H9 (cell line): ENCODE measurements at regions not wholly inside any gene's neighbourhood (a gene's known extent, or its start where the extent isn't known, plus 50 kb on each side); places are given as distances from the start of the nearest gene placed in this dataset.

ENCODE experiments used
- DNase-seq: peaks from one replicate; pipeline ENCODE4 v3.0.0-alpha.2; 2017
- H2AFZ ChIP-seq: one replicate; pipeline ENCODE4 v1.6.1; 2013; ENCODE audit warnings: mild to moderate bottlenecking, low read length, control low read depth, moderate library complexity
- H2AK5ac ChIP-seq: 2 replicates; pipeline ENCODE4 v1.6.1; 2013; ENCODE audit warnings: low read length, control low read depth, mixed read lengths; ENCODE audit not compliant: insufficient read length
- H2BK120ac ChIP-seq: one replicate; pipeline ENCODE4 v1.6.1; 2013; ENCODE audit warnings: low read depth, mild to moderate bottlenecking, low read length, control low read depth, inconsistent platforms; ENCODE audit not compliant: poor library complexity, severe bottlenecking
- H2BK12ac ChIP-seq: 2 replicates; pipeline ENCODE4 v1.6.1; 2013; ENCODE audit warnings: low read length, control low read depth, mixed read lengths, low read depth; ENCODE audit not compliant: insufficient read length
- H2BK15ac ChIP-seq: 2 replicates; pipeline ENCODE4 v1.6.1; 2013; ENCODE audit warnings: low read depth, low read length, control low read depth
- H2BK20ac ChIP-seq: one replicate; pipeline ENCODE4 v1.6.1; 2013; ENCODE audit warnings: low read depth, mild to moderate bottlenecking, low read length, control low read depth, inconsistent platforms; ENCODE audit not compliant: poor library complexity, severe bottlenecking
- H2BK5ac ChIP-seq: 2 replicates; pipeline ENCODE4 v1.6.1; 2013; ENCODE audit warnings: low read length, control low read depth, mixed read lengths; ENCODE audit not compliant: insufficient read length
- H3K14ac ChIP-seq: 2 replicates; pipeline ENCODE4 v1.6.1; 2013; ENCODE audit warnings: low read length, control low read depth; ENCODE audit not compliant: insufficient read depth
- H3K18ac ChIP-seq: 2 replicates; pipeline ENCODE4 v1.6.1; 2013; ENCODE audit warnings: low read depth, mild to moderate bottlenecking, mixed read lengths, low read length, control low read depth; ENCODE audit not compliant: insufficient read length
- H3K23ac ChIP-seq: 2 replicates; pipeline ENCODE4 v1.6.1; 2013; ENCODE audit warnings: low read length, control low read depth, mixed read lengths, low read depth; ENCODE audit not compliant: insufficient read length
- H3K23me2 ChIP-seq: 2 replicates; pipeline ENCODE4 v1.6.1; 2013; ENCODE audit warnings: low read depth, mild to moderate bottlenecking, mixed read lengths, low read length, control low read depth; ENCODE audit not compliant: insufficient read length, poor library complexity, severe bottlenecking
- H3K27ac ChIP-seq: 2 replicates; pipeline ENCODE4 v1.5.1; 2013; ENCODE audit warnings: low read length, control low read depth, mixed read lengths, low read depth; ENCODE audit not compliant: insufficient read length
- H3K27me3 ChIP-seq: 2 replicates; pipeline ENCODE4 v1.6.1; 2013; ENCODE audit warnings: low read length, control low read depth, inconsistent platforms; ENCODE audit not compliant: insufficient read depth
- H3K4ac ChIP-seq: 2 replicates; pipeline ENCODE4 v1.6.1; 2013; ENCODE audit warnings: low read depth, mild to moderate bottlenecking, control low read depth, inconsistent platforms, low read length, moderate library complexity
- H3K4me1 ChIP-seq: 2 replicates; pipeline ENCODE4 v1.6.1; 2013; ENCODE audit warnings: low read length, control low read depth, inconsistent platforms; ENCODE audit not compliant: insufficient read depth
- H3K4me2 ChIP-seq: 2 replicates; pipeline ENCODE4 v1.6.1; 2013; ENCODE audit warnings: low read length, control low read depth, mixed read lengths; ENCODE audit not compliant: insufficient read length, insufficient read depth
- H3K56ac ChIP-seq: 2 replicates; pipeline ENCODE4 v1.6.1; 2013; ENCODE audit warnings: low read depth, mild to moderate bottlenecking, mixed read lengths, low read length, control low read depth; ENCODE audit not compliant: insufficient read length
- H3K79me1 ChIP-seq: 2 replicates; pipeline ENCODE4 v1.6.1; 2013; ENCODE audit warnings: low read depth, mild to moderate bottlenecking, moderate library complexity, low read length, control low read depth, inconsistent platforms; ENCODE audit not compliant: insufficient read depth, poor library complexity, severe bottlenecking
- H3K79me2 ChIP-seq: 2 replicates; pipeline ENCODE4 v1.6.1; 2013; ENCODE audit warnings: low read length, control low read depth, inconsistent platforms; ENCODE audit not compliant: insufficient read depth
- H3K9ac ChIP-seq: 2 replicates; pipeline ENCODE4 v1.6.1; 2013; ENCODE audit warnings: low read length, control low read depth, mixed read lengths; ENCODE audit not compliant: insufficient read length; ENCODE audit errors: extremely low read depth
- H3K9me3 ChIP-seq: one replicate; pipeline ENCODE4 v1.6.1; 2013; ENCODE audit warnings: low read depth, low read length, inconsistent platforms; ENCODE audit not compliant: control insufficient read depth
- H3T11ph ChIP-seq: one replicate; pipeline ENCODE4 v1.6.1; 2013; ENCODE audit warnings: mild to moderate bottlenecking, low read length, control low read depth, inconsistent platforms
- H4K20me1 ChIP-seq: one replicate; pipeline ENCODE4 v1.6.1; 2013; ENCODE audit not compliant: control insufficient read depth, insufficient read length, insufficient read depth
- H4K5ac ChIP-seq: 2 replicates; pipeline ENCODE4 v1.6.1; 2013; ENCODE audit warnings: low read depth, mild to moderate bottlenecking, mixed read lengths, low read length, control low read depth; ENCODE audit not compliant: insufficient read length
- H4K8ac ChIP-seq: replicated peaks from 2 replicates; pipeline ENCODE4 v1.6.1; 2013; ENCODE audit warnings: low read length, control low read depth, mixed read lengths, low read depth; ENCODE audit not compliant: insufficient read length
- H4K91ac ChIP-seq: 2 replicates; pipeline ENCODE4 v1.6.1; 2013; ENCODE audit warnings: low read depth, mild to moderate bottlenecking, moderate library complexity, mixed read lengths, low read length, control low read depth; ENCODE audit not compliant: insufficient read length
- H3K27ac Mint-ChIP-seq, 3 experiments: 2 replicates in 2 of 3; 3 replicates in 1 of 3; pipeline ENCODE4 v1.8.0; 2020 to 2021; ENCODE audit warnings: mixed read lengths in 3 of 3, mild to moderate bottlenecking in 1 of 3, moderate library complexity in 1 of 3
- H3K27me3 Mint-ChIP-seq: 2 replicates; pipeline ENCODE4 v1.8.0; 2021; ENCODE audit warnings: low read depth, mild to moderate bottlenecking, moderate library complexity, mixed read lengths
- H3K36me3 Mint-ChIP-seq, 3 experiments: 2 replicates in 2 of 3; 3 replicates in 1 of 3; pipeline ENCODE4 v1.8.0; 2020 to 2021; ENCODE audit warnings: low read depth in 3 of 3, mixed read lengths in 3 of 3; ENCODE audit not compliant: insufficient read depth in 1 of 3
- H3K4me1 Mint-ChIP-seq, 2 experiments: 2 replicates each; pipeline ENCODE4 v1.8.0; 2020; ENCODE audit warnings: mixed read lengths in 2 of 2
- H3K4me3 Mint-ChIP-seq, 2 experiments: 2 replicates in 1 of 2; 3 replicates in 1 of 2; pipeline ENCODE4 v1.8.0; 2020 to 2021; ENCODE audit warnings: mild to moderate bottlenecking in 2 of 2, mixed read lengths in 2 of 2, moderate library complexity in 1 of 2
- H3K9me3 Mint-ChIP-seq, 2 experiments: 2 replicates in 1 of 2; 3 replicates in 1 of 2; pipeline ENCODE4 v1.8.0; 2020; ENCODE audit warnings: mild to moderate bottlenecking in 2 of 2, mixed read lengths in 2 of 2, moderate library complexity in 1 of 2
- CTCF ChIP-seq: fragments of 200-600 bp; sonication (generic); conservative IDR thresholded peaks from 3 replicates; pipeline ENCODE4 v1.8.0; 2021; ENCODE audit warnings: antibody characterized with exemption, mild to moderate bottlenecking
- WGBS: extraction: QIAGEN DNeasy Blood & Tissue Kit; methylation state at CpG from one replicate; pipeline ENCODE4 v1.1.7; 2013; ENCODE audit warnings: missing lambda C conversion rate, low lambda C conversion rate, mixed read lengths; ENCODE audit not compliant: insufficient read length; ENCODE audit errors: extremely low coverage; 5-methylcytosine and 5-hydroxymethylcytosine counted together

GRCh38 chr7:13835442-13835841, 154.0 kb downstream of the ETV1 start:
- Histone ChIP-seq H3K18ac (no peak overlapping the region), H3K4me1 (peaks cover 9% of the 10 kb centered on the region; the same call in 1 of the 2 replicates)

More at GRCh38 chr7:13835442-13835841, 154.0 kb downstream of the ETV1 start:
- no CpG with 5 or more reads among the region's 2 CpGs for WGBS
- Histone ChIP-seq H3K9me3 (no peaks in the 10 kb centered on the region), H3K56ac (no peak overlapping the region), H2BK5ac (no peak overlapping the region), H3K4ac (no peak overlapping the region), H3K23ac (no peak overlapping the region), H2BK12ac (no peak overlapping the region), H2AK5ac (no peak overlapping the region), H3K79me2 (no peaks in the 10 kb centered on the region), H3K4me2 (no peak overlapping the region), H3K23me2 (no peaks in the 10 kb centered on the region), H2AFZ (no peak overlapping the region), H4K8ac (no peak overlapping the region), H4K20me1 (no peaks in the 10 kb centered on the region), H3K79me1 (no peaks in the 10 kb centered on the region), H3K27ac (peak overlapping the region; percentile 15), H4K5ac (no peak overlapping the region), H3T11ph (no peak overlapping the region), H2BK15ac (no peak overlapping the region), H2BK120ac (no peak overlapping the region), H3K9ac (no peak overlapping the region), H3K27me3 (no peaks in the 10 kb centered on the region), H4K91ac (no peak overlapping the region), H3K14ac (no peak overlapping the region), H2BK20ac (no peak overlapping the region)
- H3K9me3 Mint-ChIP-seq: no peaks in the 10 kb centered on the region
- H3K36me3 Mint-ChIP-seq: no peaks in the 10 kb centered on the region
- peaks cover 47 to 48% of the 10 kb centered on the region in 2 experiments for H3K4me1 Mint-ChIP-seq
- DNase-seq: no peak
- no peaks in the 10 kb centered on the region for H3K27me3 Mint-ChIP-seq
- peak overlapping the region; percentile 93 to 99 (median 96); a peak in 6 of 7 replicates for H3K27ac Mint-ChIP-seq
- H3K4me3 Mint-ChIP-seq: peak overlapping the region in 1 of 2 experiments; percentile 1; a peak in 2 of 5 replicates
- no peak for TF ChIP-seq CTCF
